GM12874 (cell line): ENCODE measurements at regions not wholly inside any gene's neighbourhood (a gene's known extent, or its start where the extent isn't known, plus 50 kb on each side); places are given as distances from the start of the nearest gene placed in this dataset.

Experiments
- CTCF ChIP-seq: IDR thresholded peaks from 2 replicates; pipeline ENCODE4 v1.5.1; 2011; ENCODE audit warnings: low read depth, mild to moderate bottlenecking, control low read depth, low read length, moderate library complexity; ENCODE audit not compliant: insufficient read depth

GRCh38 chr17:71371809-71372208 is 749.0 kb upstream of the SOX9 start:
- no peak for TF ChIP-seq CTCF

GRCh38 chr17:71375948-71376347 is 744.9 kb upstream of the SOX9 start:
- no peak for TF ChIP-seq CTCF

- no peak for TF ChIP-seq CTCF
Observed at GRCh38 chr17:71376933-71377332, 743.9 kb upstream of the SOX9 start.

GRCh38 chr17:71378036-71378435 is 742.8 kb upstream of the SOX9 start:
- TF ChIP-seq CTCF = no peak

GRCh38 chr17:71378741-71379140 is 742.1 kb upstream of the SOX9 start:
- no peak for TF ChIP-seq CTCF

GRCh38 chr17:71379512-71379911 is 741.3 kb upstream of the SOX9 start:
- no peak for TF ChIP-seq CTCF

GRCh38 chr17:71380535-71380934 is 740.3 kb upstream of the SOX9 start:
- TF ChIP-seq CTCF = no peak

- no peak for TF ChIP-seq CTCF
Observed at GRCh38 chr17:71380936-71381335, 739.9 kb upstream of the SOX9 start.
